K562 (cell line): ENCODE measurements at regions not wholly inside any gene's neighbourhood (a gene's known extent, or its start where the extent isn't known, plus 50 kb on each side); places are given as distances from the start of the nearest gene placed in this dataset.

ENCODE experiments used
- ETS1 ChIP-seq: conservative IDR thresholded peaks from 2 replicates; pipeline ENCODE4 v1.6.1; 2011; ENCODE audit warnings: low read depth, mild to moderate bottlenecking, low read length; ENCODE audit not compliant: control insufficient read depth
- POLR2A ChIP-seq: fragments of 450-650 bp; conservative IDR thresholded peaks from 2 replicates; pipeline ENCODE4 v1.6.1; 2016
- STAT5B ChIP-seq: fragments of 250-450 bp; sonication (Bioruptor Pico); IDR thresholded peaks from 2 replicates; pipeline ENCODE4 v1.8.0; 2021; ENCODE audit warnings: mild to moderate bottlenecking, inconsistent platforms

- TF ChIP-seq STAT5B (no peak), POLR2A (no peak), ETS1 (no peak)
Measured at GRCh38 chr11:37858398-37858797, 1260.4 kb upstream of the RAG2 start.
